ENCODE measurements at regions not wholly inside any gene's neighbourhood (a gene's known extent, or its start where the extent isn't known, plus 50 kb on each side); places are given as distances from the start of the nearest gene placed in this dataset.
"Not testable (repeated sequence)": the region's sequence is repeated elsewhere in the genome, so short reads cannot be mapped to it uniquely, and the experiment has no call there.

GRCh38 chr15:67937153-67937761 is 97.4 kb upstream of the RNU6-1 start:
- peaks cover 4% of the 10 kb centered on the region for H3K36me3 Mint-ChIP-seq (ENCODE audit: unreplicated experiment)
- peaks cover 5% of the 10 kb centered on the region for H3K4me1 Mint-ChIP-seq (ENCODE audit: low read depth, unreplicated experiment)
- TF ChIP-seq CTCF (IDR thresholded peaks at IDR 0.05; ENCODE audit: partially characterized antibody, unreplicated experiment): no peak
- peaks cover 5% of the 10 kb centered on the region for H3K27me3 Mint-ChIP-seq (ENCODE audit: unreplicated experiment)
- no peak overlapping the region for H3K27ac Mint-ChIP-seq (ENCODE audit: unreplicated experiment)
- no peak for DNase-seq
- no peak overlapping the region for H3K4me3 Mint-ChIP-seq (ENCODE audit: unreplicated experiment)
- H3K9me3 Mint-ChIP-seq (ENCODE audit: unreplicated experiment): peaks cover 5% of the 10 kb centered on the region

GRCh38 chr15:67939179-67939578 is 99.3 kb upstream of the RNU6-1 start:
- not testable (repeated sequence) for H3K4me3 Mint-ChIP-seq (ENCODE audit: unreplicated experiment); H3K36me3 Mint-ChIP-seq (ENCODE audit: unreplicated experiment); DNase-seq; H3K4me1 Mint-ChIP-seq (ENCODE audit: low read depth, unreplicated experiment); H3K27ac Mint-ChIP-seq (ENCODE audit: unreplicated experiment); H3K27me3 Mint-ChIP-seq (ENCODE audit: unreplicated experiment); H3K9me3 Mint-ChIP-seq (ENCODE audit: unreplicated experiment)

- H3K36me3 Mint-ChIP-seq (ENCODE audit: unreplicated experiment); H3K9me3 Mint-ChIP-seq (ENCODE audit: unreplicated experiment); H3K27ac Mint-ChIP-seq (ENCODE audit: unreplicated experiment); H3K4me1 Mint-ChIP-seq (ENCODE audit: low read depth, unreplicated experiment); DNase-seq; H3K4me3 Mint-ChIP-seq (ENCODE audit: unreplicated experiment); H3K27me3 Mint-ChIP-seq (ENCODE audit: unreplicated experiment): not testable (repeated sequence)
Measured at GRCh38 chr15:67939588-67940323, 99.9 kb upstream of the RNU6-1 start.

- DNase-seq: no peak
- H3K4me3 Mint-ChIP-seq (ENCODE audit: unreplicated experiment): no peak overlapping the region
- no peaks in the 10 kb centered on the region for H3K9me3 Mint-ChIP-seq (ENCODE audit: unreplicated experiment)
- peaks cover 5% of the 10 kb centered on the region for H3K4me1 Mint-ChIP-seq (ENCODE audit: low read depth, unreplicated experiment)
- H3K36me3 Mint-ChIP-seq (ENCODE audit: unreplicated experiment): peaks cover 4% of the 10 kb centered on the region
- TF ChIP-seq CTCF (IDR thresholded peaks at IDR 0.05; ENCODE audit: partially characterized antibody, unreplicated experiment): no peak
- H3K27ac Mint-ChIP-seq (ENCODE audit: unreplicated experiment): no peak overlapping the region
- peaks cover 4% of the 10 kb centered on the region for H3K27me3 Mint-ChIP-seq (ENCODE audit: unreplicated experiment)
Measured at GRCh38 chr15:67940324-67940719, 100.5 kb upstream of the RNU6-1 start.

- Mint-ChIP-seq H3K27ac (ENCODE audit: unreplicated experiment) (no peak overlapping the region), H3K4me1 (ENCODE audit: low read depth, unreplicated experiment) (peaks cover 5% of the 10 kb centered on the region), H3K27me3 (ENCODE audit: unreplicated experiment) (peaks cover 4% of the 10 kb centered on the region), H3K9me3 (ENCODE audit: unreplicated experiment) (no peaks in the 10 kb centered on the region), H3K4me3 (ENCODE audit: unreplicated experiment) (no peak overlapping the region), H3K36me3 (ENCODE audit: unreplicated experiment) (peaks cover 4% of the 10 kb centered on the region)
- DNase-seq: no peak
- no peak for TF ChIP-seq CTCF (IDR thresholded peaks at IDR 0.05; ENCODE audit: partially characterized antibody, unreplicated experiment)
Measured at GRCh38 chr15:67941648-67942310, 101.9 kb upstream of the RNU6-1 start.

GRCh38 chr15:67943475-67943874 is 103.6 kb upstream of the RNU6-1 start:
- no peak for TF ChIP-seq CTCF (IDR thresholded peaks at IDR 0.05; ENCODE audit: partially characterized antibody, unreplicated experiment)
- Mint-ChIP-seq H3K4me1 (ENCODE audit: low read depth, unreplicated experiment) (no peaks in the 10 kb centered on the region), H3K27me3 (ENCODE audit: unreplicated experiment) (peaks cover 4% of the 10 kb centered on the region), H3K27ac (ENCODE audit: unreplicated experiment) (no peak overlapping the region), H3K4me3 (ENCODE audit: unreplicated experiment) (no peak overlapping the region), H3K36me3 (ENCODE audit: unreplicated experiment) (peaks cover 4% of the 10 kb centered on the region), H3K9me3 (ENCODE audit: unreplicated experiment) (no peaks in the 10 kb centered on the region)
- no peak for DNase-seq
